GM12878 (cell line): ENCODE measurements at regions not wholly inside any gene's neighbourhood (a gene's known extent, or its start where the extent isn't known, plus 50 kb on each side); places are given as distances from the start of the nearest gene placed in this dataset.

Experiments used
- POLR2A ChIP-seq: IDR thresholded peaks from 2 replicates; pipeline ENCODE4 v1.6.1; 2011; ENCODE audit warnings: low read depth, mild to moderate bottlenecking, low read length
- SUPT20H ChIP-seq: IDR thresholded peaks from 2 replicates; pipeline ENCODE4 v1.6.1; 2011; ENCODE audit warnings: low read depth, mild to moderate bottlenecking, low read length, moderate library complexity, borderline replicate concordance; ENCODE audit not compliant: control insufficient read depth
- TCF12 ChIP-seq: IDR thresholded peaks from 2 replicates; pipeline ENCODE4 v1.6.1; 2011; ENCODE audit warnings: low read depth, mild to moderate bottlenecking, low read length
- TF ChIP-seq, protein P1 (sequence below), 3 experiments: IDR thresholded peaks in 2 of 3; conservative IDR thresholded peaks in 1 of 3; 2 replicates each; pipeline ENCODE4 v1.5.1; 2011; ENCODE audit warnings: low read depth in 3 of 3, low read length in 3 of 3, mild to moderate bottlenecking in 3 of 3, control low read depth in 2 of 3, moderate library complexity in 2 of 3, inconsistent platforms in 1 of 3, mixed read lengths in 1 of 3; ENCODE audit not compliant: control insufficient read depth in 2 of 3, insufficient read depth in 1 of 3; ENCODE audit errors: extremely low read depth in 1 of 3

DNA sequence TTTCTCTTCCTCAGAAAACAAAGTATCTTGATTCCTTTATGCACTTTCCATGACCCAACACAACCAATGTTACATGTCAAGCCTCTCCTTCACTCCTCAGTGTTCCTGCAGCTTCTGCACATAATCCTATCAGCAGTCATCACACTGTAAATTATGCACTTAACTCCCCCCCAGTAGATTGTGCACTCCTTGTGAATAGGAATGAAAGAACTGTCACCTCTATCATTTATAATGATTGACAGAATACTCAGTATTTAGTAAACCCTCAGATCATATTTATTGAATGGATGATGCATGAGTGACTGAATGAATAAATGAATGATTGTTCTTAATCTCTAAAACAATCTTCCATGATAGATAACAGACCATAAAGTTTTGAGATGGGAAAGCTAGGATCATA lies 253.3 kb downstream of the HS3ST1 start:
- no peak for TF ChIP-seq SUPT20H
- TF ChIP-seq POLR2A, result no peak
- TF ChIP-seq, protein P1, sequence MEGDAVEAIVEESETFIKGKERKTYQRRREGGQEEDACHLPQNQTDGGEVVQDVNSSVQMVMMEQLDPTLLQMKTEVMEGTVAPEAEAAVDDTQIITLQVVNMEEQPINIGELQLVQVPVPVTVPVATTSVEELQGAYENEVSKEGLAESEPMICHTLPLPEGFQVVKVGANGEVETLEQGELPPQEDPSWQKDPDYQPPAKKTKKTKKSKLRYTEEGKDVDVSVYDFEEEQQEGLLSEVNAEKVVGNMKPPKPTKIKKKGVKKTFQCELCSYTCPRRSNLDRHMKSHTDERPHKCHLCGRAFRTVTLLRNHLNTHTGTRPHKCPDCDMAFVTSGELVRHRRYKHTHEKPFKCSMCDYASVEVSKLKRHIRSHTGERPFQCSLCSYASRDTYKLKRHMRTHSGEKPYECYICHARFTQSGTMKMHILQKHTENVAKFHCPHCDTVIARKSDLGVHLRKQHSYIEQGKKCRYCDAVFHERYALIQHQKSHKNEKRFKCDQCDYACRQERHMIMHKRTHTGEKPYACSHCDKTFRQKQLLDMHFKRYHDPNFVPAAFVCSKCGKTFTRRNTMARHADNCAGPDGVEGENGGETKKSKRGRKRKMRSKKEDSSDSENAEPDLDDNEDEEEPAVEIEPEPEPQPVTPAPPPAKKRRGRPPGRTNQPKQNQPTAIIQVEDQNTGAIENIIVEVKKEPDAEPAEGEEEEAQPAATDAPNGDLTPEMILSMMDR (IDR thresholded peaks at IDR 0.05 in 2 of 3, conservative IDR thresholded peaks at IDR 0.05 in 1 of 3; ENCODE audit: control insufficient read depth in 2 of 3, extremely low read depth in 1 of 3, insufficient read depth in 1 of 3, low read depth in 3 of 3, low read length in 3 of 3), result no peak
- TF ChIP-seq TCF12, result no peak
